ENCODE measurements at regions not wholly inside any gene's neighbourhood (a gene's known extent, or its start where the extent isn't known, plus 50 kb on each side); places are given as distances from the start of the nearest gene placed in this dataset.

- no peak for DNase-seq (ENCODE audit: low spot score)
- no peaks in the 10 kb centered on the region for H3K79me2 ChIP-seq
- no peak for TF ChIP-seq EZH2phosphoT487 (IDR thresholded peaks at IDR 0.05; ENCODE audit: low read depth, severe bottlenecking, unreplicated experiment)
- TF ChIP-seq EZH2 (IDR thresholded peaks at IDR 0.05; ENCODE audit: borderline replicate concordance), result no peak
- TF ChIP-seq, protein P1, sequence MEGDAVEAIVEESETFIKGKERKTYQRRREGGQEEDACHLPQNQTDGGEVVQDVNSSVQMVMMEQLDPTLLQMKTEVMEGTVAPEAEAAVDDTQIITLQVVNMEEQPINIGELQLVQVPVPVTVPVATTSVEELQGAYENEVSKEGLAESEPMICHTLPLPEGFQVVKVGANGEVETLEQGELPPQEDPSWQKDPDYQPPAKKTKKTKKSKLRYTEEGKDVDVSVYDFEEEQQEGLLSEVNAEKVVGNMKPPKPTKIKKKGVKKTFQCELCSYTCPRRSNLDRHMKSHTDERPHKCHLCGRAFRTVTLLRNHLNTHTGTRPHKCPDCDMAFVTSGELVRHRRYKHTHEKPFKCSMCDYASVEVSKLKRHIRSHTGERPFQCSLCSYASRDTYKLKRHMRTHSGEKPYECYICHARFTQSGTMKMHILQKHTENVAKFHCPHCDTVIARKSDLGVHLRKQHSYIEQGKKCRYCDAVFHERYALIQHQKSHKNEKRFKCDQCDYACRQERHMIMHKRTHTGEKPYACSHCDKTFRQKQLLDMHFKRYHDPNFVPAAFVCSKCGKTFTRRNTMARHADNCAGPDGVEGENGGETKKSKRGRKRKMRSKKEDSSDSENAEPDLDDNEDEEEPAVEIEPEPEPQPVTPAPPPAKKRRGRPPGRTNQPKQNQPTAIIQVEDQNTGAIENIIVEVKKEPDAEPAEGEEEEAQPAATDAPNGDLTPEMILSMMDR (IDR thresholded peaks at IDR 0.05; ENCODE audit: poor library complexity), result no peak
- no peaks in the 10 kb centered on the region for H3K9me3 ChIP-seq (ENCODE audit: low read depth)
- H3K9me2 ChIP-seq (replicated peaks; ENCODE audit: insufficient read depth), result no peaks in the 10 kb centered on the region
- peak overlapping the region; percentile 16 for H3K4me2 ChIP-seq
- H3K4me3 ChIP-seq, result no peak overlapping the region
- no peaks in the 10 kb centered on the region for H3K27me3 ChIP-seq
- no peaks in the 10 kb centered on the region for H4K20me1 ChIP-seq (ENCODE audit: insufficient read depth, poor library complexity, severe bottlenecking)
- H2AFZ ChIP-seq, result peak overlapping the region; percentile 14
- H3K4me1 ChIP-seq (ENCODE audit: insufficient read depth), result peaks cover 4% of the 10 kb centered on the region
- H3K36me3 ChIP-seq (replicated peaks; ENCODE audit: insufficient read depth, low read depth), result no peaks in the 10 kb centered on the region
- H3K27ac ChIP-seq, result no peak overlapping the region
Observed at GRCh38 chr5:105034401-105034763, 1471.8 kb upstream of the NUDT12 start.

GRCh38 chr5:105033637-105034400 is 1471.2 kb upstream of the NUDT12 start:
- Histone ChIP-seq H4K20me1 (ENCODE audit: insufficient read depth, poor library complexity, severe bottlenecking) (no peaks in the 10 kb centered on the region), H2AFZ (no peak overlapping the region), H3K79me2 (no peaks in the 10 kb centered on the region), H3K9me3 (ENCODE audit: low read depth) (no peaks in the 10 kb centered on the region), H3K9me2 (replicated peaks; ENCODE audit: insufficient read depth) (no peaks in the 10 kb centered on the region), H3K4me2 (peak overlapping the region; percentile 16), H3K27me3 (no peaks in the 10 kb centered on the region), H3K36me3 (replicated peaks; ENCODE audit: insufficient read depth, low read depth) (no peaks in the 10 kb centered on the region), H3K4me3 (no peak overlapping the region), H3K4me1 (ENCODE audit: insufficient read depth) (peaks cover 4% of the 10 kb centered on the region), H3K27ac (no peak overlapping the region)
- DNase-seq (ENCODE audit: low spot score), result peak; percentile 43
- TF ChIP-seq EZH2phosphoT487 (IDR thresholded peaks at IDR 0.05; ENCODE audit: low read depth, severe bottlenecking, unreplicated experiment) (no peak), EZH2 (IDR thresholded peaks at IDR 0.05; ENCODE audit: borderline replicate concordance) (no peak)
- TF ChIP-seq, protein P1 (IDR thresholded peaks at IDR 0.05; ENCODE audit: poor library complexity), result no peak
- 50% methylated on average over 6 of the region's 6 CpGs for WGBS (ENCODE audit: low lambda C conversion rate, missing lambda C conversion rate)

DNA sequence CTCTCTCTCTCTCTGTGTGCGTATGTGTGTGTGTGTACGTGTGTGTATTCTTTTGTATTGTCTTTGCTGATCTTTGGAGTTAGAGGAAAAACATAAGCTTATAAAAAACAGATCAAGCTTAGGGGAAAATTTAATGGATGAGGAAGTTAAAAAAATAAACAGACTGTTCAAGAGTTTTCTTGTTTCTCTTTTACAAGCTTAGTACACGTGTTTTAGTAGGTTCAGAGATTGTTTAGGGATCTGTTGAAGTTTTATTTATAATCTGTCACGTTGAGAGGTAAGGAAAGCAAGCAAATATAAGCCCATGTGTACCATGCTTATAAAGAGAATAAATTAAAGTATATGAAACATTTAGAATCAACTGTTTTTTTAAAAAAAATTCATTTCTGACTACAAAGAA is 1470.3 kb upstream of the NUDT12 start:
- Histone ChIP-seq H3K9me2 (replicated peaks; ENCODE audit: insufficient read depth) (no peaks in the 10 kb centered on the region), H3K4me2 (no peak overlapping the region), H3K9me3 (ENCODE audit: low read depth) (no peaks in the 10 kb centered on the region), H3K79me2 (no peaks in the 10 kb centered on the region), H3K36me3 (replicated peaks; ENCODE audit: insufficient read depth, low read depth) (no peaks in the 10 kb centered on the region), H3K27ac (no peak overlapping the region), H3K4me1 (ENCODE audit: insufficient read depth) (peaks cover 4% of the 10 kb centered on the region), H3K27me3 (no peaks in the 10 kb centered on the region), H4K20me1 (ENCODE audit: insufficient read depth, poor library complexity, severe bottlenecking) (no peaks in the 10 kb centered on the region), H2AFZ (no peak overlapping the region), H3K4me3 (no peak overlapping the region)
- WGBS (ENCODE audit: low lambda C conversion rate, missing lambda C conversion rate), result 35% methylated on average over 4 of the region's 4 CpGs
- TF ChIP-seq EZH2phosphoT487 (IDR thresholded peaks at IDR 0.05; ENCODE audit: low read depth, severe bottlenecking, unreplicated experiment), result no peak
- TF ChIP-seq EZH2 (IDR thresholded peaks at IDR 0.05; ENCODE audit: borderline replicate concordance), result no peak
- TF ChIP-seq, protein P1 (IDR thresholded peaks at IDR 0.05; ENCODE audit: poor library complexity), result no peak
- no peak for DNase-seq (ENCODE audit: low spot score)
